ENCODE measurements at regions not wholly inside any gene's neighbourhood (a gene's known extent, or its start where the extent isn't known, plus 50 kb on each side); places are given as distances from the start of the nearest gene placed in this dataset.
"Not testable (repeated sequence)": the region's sequence is repeated elsewhere in the genome, so short reads cannot be mapped to it uniquely, and the experiment has no call there.

DNA sequence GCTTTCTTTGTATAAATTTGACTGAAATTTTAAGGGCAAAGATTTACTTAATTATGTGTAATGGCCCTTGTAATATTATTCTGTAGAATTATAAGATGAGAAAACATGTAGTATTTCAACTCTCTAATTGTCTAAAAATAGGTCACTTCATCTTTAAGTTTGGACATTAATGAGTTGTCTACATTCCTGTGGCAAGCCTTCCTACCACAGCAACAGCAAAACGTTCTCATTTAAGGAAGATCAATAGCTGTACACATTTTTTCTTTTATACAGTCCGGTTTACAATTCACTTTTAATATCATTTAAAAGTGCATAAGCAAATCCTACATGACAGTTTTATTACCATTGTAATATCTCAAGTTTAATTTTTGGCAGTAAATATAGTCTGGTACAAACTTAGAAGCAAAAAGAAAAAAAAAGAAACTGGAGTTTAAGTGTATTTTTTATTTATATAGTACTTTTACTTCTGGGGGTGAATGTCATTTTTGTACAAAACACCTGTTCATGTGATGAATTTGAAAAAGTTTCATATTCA lies 501.8 kb downstream of the ZPLD1 start:
- DNase-seq: no peak

DNA sequence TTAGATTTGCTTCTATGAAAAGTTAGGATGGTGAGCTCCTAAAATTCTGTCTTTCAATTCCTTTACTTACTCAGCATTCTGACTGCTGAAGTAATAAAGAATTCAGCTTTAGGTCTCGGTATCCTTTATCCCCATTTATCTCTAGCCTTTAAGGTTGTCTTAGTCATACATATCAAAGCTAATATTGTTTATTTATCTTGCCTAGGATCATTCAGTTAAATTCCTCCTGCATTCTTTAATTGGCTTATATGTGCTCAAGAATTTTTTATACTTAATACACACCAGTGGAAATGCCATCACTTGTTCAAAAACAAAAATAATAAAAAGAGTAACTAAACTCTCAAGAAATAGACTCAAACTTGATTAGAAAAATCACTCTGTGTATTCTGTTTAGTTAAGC lies 507.0 kb downstream of the ZPLD1 start:
- DNase-seq: no peak

DNA sequence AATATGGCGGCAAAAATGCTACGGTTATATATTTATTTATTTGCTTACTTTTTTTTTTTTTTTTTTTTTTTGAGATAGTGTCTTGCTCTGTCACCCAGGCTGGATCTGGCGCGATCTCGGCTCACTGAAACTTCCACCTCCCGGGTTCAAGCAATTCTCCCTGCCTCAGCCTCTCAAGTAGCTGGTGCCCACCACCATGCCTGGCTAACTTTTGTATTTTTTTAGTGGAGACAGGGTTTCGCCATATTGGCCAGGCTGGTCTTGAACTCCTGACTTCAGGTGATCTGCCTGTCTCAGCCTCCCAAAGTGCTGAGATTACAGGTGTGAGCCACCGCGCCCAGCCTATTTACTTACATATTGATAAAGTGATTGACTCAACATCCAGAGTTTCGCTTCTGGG lies 511.6 kb downstream of the ZPLD1 start:
- DNase-seq: not testable (repeated sequence)

DNA sequence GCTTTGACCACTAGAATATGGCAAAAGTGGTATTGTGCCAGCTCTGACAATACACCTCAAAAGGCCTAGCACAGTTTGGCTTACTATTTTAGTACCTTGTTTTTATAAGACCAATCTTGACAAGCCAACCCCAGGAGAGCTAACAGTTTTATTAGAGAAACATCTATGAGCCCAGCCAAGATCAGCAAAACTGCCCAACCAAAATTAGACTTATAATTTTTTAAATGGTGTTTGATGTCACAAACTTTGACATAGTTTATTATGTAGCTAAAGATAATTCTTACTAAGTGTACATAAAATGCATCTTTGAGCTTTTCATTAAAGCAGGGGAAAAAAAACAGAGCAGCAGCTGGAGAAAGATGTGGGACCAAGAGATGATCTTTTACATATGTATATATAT lies 537.5 kb downstream of the ZPLD1 start:
- DNase-seq: no peak

DNA sequence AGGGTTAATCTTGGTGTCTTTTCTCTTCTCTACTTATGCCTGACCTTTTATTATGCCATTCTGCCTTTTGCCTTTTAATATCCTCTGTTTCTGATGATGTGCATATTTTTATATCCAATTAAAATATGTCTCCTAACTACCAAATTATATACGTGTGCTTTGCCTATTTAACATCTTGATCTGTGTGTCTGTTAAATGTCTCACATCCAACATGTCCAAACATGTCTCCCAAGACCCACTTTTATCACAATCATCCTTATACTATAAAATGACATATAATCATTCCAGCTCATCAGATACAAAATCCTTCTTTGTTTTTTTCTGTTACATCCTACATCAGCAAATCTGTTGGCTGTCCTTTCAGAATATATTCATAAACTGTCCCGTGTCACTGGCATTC lies 539.5 kb downstream of the ZPLD1 start:
- DNase-seq: no peak

DNA sequence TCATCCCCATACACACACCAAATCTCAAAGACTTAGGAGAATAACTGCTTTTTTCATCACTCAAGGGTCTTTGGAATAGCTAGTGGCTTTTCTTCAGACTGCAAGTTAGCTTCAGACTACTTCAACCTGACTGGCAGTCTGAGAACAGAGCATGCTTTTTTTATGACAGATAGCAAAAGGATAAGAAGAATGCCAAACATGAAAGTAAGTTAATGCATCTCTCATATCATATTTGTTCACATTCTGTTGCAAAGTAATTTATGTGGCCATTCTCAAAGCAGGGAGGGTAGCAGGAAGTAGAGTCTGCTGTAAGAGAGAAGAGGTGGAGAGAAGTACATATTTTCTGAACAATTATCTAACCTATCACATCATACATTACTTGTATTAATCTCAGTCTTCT lies 544.4 kb downstream of the ZPLD1 start:
- no peak for DNase-seq

DNA sequence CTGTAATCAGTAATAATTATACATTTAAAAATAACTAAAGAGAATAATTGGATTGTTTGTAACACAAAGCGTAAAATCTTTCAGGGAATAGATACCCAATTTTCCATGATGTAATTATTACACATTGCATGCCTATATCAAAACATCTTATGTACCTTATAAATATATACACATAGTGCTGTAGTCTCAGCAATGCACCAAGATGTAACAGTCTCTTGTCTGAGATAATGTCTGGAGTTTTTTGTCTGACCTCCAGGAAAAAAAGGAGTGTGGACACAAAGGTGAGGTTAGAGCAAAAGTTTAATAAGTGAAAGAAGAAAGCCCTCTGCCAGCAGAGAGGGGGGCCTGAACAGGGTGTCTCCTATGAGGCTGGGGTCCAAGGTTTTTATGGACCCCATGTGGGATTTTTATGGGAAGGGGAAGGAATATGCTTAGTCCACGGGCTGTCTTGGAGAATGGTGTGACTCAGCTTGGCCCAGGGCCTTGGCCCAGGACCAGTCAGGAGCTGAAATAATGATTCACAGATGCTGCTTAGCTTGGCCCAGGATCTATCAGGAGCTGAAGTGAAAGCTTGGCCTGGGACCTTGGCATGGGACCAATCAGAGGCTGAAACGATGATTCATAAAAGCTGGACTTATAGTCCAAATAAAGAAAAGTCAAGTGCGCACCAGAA lies 545.0 kb downstream of the ZPLD1 start:
- no peak for DNase-seq

DNA sequence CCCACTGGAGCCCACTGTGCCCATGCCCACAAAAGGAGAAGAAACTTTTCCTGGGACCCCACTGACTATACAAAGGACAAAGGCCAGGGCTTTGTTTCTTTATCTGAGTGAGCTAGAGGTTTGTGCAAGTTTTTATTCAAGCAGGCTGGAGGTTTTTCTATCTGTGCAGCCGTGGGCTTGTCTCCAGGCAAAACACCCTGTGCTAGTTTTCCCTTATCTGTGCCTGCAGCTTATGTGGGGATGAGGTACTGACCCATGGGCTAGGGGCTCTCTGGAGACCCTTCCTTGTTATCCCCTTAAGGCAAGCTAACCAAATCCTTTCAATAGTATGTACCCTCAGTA lies 545.5 kb downstream of the ZPLD1 start:
- no peak for DNase-seq

DNA sequence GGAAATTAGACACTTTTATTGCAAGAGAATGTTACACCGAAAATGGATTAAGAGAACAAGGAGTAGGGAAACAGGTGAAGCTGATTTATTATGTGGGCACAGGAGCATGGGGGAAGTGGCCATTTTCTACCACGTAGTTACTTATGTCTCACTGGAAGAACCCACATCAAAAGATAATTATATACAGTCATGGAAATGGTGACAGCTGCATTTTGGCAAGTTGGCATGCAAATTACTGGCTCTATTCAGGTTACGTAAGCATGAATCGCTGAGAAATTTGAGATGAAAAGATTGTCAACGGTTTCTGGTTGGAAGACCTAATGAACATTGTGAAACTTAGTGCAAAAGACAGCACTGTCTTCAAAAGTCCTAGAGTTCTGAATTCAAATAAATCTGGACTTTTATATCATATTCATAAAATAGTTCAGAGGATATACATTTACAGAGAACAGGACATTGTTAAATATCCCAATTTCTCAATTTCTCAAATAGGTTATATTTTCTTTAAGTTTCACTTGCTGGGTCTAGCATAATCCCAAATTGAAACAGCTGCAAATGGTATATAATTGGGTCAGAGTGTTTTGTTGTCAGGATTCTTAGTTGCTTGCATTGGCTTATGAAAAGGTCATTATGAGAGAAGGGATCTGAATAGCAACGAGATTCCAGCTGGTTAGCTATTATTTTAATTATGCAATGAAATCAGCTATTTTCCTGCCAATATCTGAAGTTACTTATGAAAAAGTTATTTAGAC lies 567.8 kb downstream of the ZPLD1 start:
- peak; percentile 91 for DNase-seq

DNA sequence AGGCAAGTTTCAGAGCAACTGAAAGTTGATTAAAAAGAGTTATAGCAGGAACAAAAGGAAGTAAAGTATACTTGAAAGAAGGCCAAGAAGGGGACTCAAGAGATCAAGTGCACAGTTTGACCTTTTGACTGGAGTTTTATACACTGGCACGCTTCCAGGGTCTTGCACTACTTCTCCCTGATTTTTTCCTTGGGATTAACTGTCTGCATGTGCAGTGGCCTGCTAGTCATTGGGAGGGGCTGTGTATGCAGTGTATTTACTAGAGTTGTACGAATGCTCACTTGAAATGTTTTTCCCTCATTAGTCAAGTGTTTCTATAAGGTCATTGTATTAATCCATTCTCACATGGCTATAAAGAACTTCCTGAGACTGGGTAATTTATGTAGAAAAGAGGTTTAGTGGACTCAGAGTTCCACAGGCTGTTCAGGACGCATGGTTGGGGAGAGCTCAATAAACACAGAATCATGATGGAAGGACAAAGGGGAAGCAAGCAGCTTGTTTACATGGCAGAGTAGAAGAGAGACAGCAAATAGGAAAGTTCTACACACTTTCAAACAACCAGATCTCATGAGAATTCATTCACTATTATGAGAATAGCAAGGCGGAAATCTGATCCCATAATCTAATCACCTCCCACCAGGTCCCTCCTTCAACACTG lies 571.8 kb downstream of the ZPLD1 start:
- no peak for DNase-seq

DNA sequence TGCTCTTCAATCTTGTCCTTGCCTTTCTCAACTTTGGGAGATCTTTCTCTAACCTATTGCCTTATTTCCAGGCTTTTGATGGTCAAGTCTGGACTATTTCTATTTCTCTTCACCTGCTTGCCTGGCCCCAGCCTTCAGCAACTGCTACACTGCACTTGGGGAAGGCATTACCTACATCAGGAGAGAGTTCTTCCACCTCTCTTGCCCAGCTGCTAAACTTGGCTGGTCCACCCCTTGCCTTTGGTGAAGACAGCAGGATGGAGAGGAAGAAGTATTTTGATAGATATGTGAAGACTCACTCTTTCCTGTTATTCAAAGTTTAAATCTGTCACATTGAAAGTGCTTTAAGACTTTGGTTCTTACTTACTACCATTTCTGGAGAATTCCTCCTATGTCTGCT lies 574.8 kb downstream of the ZPLD1 start:
- DNase-seq: no peak

DNA sequence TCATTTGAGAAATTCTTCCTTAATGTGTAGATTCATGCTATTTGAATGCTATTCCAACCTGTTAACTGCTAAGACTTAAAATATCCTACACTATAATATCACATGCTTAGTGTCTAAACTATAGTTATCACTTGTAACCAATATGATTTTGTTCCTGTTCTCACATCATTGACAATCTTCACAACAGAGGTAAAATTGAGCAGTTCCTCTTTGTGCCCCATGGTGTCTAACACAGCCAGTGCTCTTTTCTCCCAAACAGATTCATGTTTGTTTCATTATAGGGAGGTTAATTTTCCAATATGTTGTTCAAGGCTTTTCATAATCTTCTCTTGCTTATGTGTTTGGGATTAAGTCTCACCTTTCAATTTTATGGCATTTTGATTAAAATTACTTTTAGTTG lies 591.1 kb downstream of the ZPLD1 start:
- no peak for DNase-seq

DNA sequence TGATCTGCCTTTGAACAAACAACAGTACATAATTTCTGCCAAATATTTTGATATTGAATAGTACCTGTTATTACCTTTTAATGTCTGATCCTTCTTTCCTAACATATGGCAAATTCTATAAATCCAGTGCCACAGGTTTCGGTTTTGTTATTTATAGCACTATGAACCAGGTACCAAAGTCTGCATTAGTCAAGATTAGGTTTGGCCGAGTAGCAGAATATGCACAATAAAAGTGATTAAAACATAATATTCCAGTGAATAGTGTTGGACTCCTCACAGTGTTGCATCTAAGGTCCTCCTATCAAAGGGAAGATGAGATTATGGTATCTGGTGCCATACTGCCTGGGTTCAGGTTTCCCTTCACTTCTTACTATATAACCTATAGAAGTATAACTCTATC lies 599.0 kb downstream of the ZPLD1 start:
- no peak for DNase-seq

DNA sequence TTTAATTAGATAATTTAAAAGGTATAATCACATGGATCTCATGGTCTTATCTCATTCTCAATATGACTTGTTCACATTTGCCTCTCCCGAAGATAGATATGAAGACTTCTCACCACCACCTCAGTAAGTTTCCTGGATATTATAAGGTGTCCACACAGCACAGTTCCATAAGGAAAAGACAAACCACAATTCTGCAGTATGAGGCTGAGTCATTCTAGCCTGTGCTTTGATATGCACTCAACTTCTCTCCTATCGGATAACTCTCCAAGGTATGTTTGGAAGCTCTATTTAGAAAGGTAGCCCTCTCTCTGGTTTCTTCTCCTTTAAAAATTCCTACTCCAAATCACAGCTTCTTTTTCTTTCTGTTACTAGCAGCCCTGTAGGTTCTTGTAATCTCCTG lies 612.8 kb downstream of the ZPLD1 start:
- no peak for DNase-seq

DNA sequence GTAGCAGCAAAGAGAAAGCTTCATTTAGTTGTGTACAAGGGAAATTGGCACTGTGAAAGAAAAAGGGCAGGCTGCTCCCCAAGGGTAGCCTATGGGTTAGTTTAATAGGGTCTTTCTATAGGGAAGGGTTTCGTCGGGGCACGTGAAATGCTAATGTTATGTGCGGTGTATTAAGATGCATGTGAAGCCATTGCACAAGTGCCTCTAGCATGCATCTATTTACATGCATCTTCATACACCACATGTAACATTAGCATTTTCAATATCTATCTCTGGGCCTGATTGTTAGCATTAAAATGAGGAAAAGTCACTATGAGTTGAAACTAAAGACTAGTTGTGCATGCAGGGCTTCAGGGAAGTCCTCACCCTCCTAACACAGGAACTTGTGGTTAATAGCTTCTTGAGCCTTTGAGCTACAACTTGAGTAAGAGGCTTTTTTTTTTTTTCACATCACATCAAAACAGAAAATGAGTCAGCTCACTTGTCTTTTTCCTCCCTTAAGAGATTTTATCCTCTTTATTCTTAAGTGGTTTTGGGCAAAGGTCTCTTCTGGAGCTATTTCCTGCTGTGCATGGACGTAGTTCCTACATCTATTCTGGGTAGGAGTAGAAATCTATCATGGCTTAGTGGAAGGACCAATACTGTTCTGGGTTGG lies 613.4 kb downstream of the ZPLD1 start:
- DNase-seq: no peak

DNA sequence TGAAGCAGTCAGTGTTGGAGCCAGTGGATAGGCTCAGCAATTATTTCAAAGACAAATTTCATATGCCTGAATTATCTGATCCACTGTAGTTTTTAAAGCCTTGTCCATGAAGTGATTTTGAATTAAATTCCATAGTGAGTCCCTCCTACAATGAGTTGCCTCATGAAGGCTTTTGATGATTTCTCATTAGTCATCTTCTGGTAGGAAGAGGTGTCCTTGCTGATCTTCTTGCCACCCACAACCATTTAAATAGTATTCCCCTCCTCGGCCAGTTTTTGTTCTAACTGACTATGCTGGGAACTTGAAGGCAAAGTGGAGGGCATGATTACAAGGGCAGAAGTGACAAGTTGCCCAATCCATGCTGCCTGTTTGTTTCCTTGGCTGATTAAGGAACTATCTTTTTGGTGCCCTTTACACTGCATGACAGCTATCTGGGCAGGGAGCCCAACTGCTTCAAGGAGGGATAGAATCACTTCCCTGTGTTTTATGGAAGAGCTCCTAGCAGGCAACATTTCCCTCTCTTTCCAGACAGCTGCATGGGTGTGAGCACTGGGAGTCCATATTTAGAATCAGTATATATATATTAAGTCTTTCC lies 617.5 kb downstream of the ZPLD1 start:
- DNase-seq: no peak

DNA sequence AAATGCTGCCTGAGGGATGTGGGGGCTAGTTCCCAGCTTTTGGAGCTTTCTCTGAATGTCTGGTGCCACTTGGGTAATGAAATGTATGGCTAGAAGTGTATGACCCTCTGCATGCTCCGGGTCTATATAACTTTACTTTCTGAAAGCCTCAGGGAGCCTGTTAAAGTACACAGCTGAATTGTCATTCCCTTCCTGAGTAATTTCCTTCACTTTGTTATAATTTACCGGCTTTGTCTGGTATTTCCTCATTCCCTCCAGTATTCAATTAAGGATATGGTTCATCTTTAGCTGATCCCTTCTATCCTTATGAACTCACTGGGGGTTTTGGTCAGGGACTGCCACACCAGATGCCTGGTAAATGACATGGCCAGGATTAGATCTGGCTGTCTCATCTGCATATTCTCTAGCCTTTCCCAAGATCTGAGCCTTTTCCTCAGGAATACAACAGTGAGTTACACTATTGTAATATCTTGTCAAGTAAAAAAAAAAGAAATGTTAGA lies 620.3 kb downstream of the ZPLD1 start:
- no peak for DNase-seq

DNA sequence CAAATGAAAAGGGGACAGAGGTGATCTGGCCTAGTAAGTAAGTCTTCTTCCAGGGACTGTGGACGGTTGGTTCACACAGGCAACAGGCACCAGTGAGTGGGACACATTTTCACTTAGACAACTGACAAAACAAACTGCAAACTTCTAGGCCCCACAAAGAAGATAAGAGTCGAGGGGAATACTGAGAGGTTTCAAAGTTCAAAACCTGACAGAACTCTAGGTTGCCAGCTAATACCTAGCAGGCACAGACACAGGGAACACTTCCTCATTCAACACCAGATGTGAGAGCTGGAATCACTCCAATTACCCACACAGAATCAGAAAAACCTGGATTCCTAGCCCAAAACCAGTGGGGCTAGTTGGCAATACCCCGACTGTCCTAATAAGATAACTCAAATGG lies 621.7 kb downstream of the ZPLD1 start:
- no peak for DNase-seq

DNA sequence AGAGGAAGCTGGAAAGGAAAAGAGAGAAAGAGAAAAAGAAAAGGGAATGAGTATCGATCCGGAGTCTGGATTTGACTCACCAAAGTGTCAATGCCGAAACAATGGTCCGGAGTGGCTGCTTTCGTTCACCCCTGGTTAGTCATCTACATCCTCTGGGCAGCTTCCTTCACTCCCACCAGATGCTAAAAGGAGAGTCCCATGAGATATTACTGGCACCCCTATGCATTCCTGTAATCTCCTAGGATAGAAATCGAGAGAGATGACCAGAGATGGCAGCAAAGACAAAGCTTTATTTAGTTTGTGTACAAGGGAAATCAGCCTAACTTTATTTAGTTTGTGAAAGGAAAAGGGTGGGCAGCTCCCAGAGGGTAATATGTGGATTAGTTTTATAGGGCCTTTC lies 622.2 kb downstream of the ZPLD1 start:
- no peak for DNase-seq

DNA sequence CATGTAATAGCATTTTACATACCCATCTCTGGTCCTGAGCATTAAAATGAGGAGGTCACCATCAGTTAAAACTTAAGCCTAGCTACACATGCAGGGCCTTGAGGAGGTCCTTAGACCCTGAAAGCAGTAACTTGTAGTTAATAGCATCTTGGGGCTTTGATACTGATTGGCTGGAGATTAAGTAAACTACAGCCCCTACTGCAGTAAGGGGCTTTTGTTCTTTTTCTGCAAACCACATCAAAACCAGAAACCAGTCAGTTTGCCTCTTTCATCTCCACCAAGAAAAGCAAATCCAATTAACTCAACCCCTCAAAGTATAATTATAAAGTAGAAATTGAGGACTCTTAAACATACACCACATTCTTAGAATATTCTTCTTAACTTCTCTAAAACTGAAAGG lies 622.7 kb downstream of the ZPLD1 start:
- DNase-seq: no peak

DNA sequence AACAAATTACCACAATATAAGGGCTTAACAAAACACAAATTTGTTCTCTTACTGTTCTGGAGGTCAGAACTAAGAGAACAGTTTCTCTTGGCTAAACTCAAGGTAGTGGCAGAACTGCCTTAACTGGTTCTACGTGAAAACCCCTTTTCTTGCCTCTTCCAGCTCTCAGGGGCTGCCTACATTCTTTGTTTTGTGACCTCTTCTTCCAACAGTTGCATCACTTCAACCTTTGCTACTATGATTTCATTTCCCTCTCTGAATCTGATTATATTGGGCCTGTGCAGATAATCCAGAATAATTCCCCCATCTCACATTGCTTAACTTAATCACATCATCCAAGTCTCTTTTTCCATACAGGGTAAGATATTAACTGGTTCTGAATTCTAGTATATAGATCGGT lies 624.6 kb downstream of the ZPLD1 start:
- no peak for DNase-seq

DNA sequence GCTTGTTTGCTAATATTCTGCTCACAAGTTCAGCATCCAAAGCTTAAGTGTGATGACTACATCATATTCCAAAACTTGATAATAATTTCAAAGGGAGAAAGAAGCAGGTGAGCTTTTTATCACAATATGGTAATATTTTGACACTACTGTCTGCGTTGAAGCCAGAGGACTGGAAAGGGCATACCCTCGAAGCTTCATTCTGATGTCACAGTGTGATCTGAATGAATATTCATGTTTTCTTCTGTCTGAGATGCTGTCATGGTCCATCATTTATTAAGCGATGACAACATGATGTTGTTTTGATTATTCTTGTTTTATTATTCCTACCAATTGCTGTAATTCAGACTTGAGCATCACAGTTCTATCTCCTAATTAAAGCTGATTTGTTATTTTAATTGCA lies 625.4 kb downstream of the ZPLD1 start:
- DNase-seq: no peak

DNA sequence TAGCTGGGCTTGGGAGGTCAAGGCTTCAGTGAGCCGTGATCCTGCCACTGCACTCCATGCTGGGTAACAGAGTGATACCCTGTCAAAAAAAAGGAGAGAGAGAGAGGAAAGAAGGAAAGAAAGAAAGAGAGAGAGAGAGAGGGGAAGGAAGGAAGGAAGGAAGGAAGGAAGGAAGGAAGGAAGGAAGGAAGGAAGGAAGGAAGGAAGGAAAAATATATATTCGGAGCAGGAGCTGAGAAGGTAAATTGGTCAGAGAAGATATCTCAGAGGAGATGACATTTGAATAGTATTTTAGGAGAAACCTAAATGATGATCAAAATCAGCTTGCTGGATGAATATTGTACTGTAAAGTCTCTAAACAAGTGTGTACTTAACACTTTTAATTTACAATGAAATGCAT lies 633.1 kb downstream of the ZPLD1 start:
- no peak for DNase-seq
